OCI-LY7 (cell line): ENCODE measurements at regions not wholly inside any gene's neighbourhood (a gene's known extent, or its start where the extent isn't known, plus 50 kb on each side); places are given as distances from the start of the nearest gene placed in this dataset.

Source experiments
- CTCF ChIP-seq: fragments of 200-600 bp; sonication (generic); conservative IDR thresholded peaks from 2 replicates; pipeline ENCODE4 v1.5.1; 2014; ENCODE audit warnings: mild to moderate bottlenecking, antibody characterized with exemption, low read length, moderate library complexity, mixed read lengths
- EZH2phosphoT487 ChIP-seq: fragments of 200-600 bp; sonication (generic); IDR thresholded peaks from 2 replicates; pipeline ENCODE4 v1.6.1; 2018; ENCODE audit warnings: low read depth, borderline replicate concordance, mild to moderate bottlenecking, mixed run types, antibody characterized with exemption, low read length, moderate library complexity, mixed read lengths

- no peak for TF ChIP-seq CTCF
- TF ChIP-seq EZH2phosphoT487, result no peak
Measured at GRCh38 chr11:19559746-19560145, 152.9 kb upstream of the NAV2 start.
